ENCODE measurements at regions not wholly inside any gene's neighbourhood (a gene's known extent, or its start where the extent isn't known, plus 50 kb on each side); places are given as distances from the start of the nearest gene placed in this dataset.
"Not testable (repeated sequence)": the region's sequence is repeated elsewhere in the genome, so short reads cannot be mapped to it uniquely, and the experiment has no call there.

DNA sequence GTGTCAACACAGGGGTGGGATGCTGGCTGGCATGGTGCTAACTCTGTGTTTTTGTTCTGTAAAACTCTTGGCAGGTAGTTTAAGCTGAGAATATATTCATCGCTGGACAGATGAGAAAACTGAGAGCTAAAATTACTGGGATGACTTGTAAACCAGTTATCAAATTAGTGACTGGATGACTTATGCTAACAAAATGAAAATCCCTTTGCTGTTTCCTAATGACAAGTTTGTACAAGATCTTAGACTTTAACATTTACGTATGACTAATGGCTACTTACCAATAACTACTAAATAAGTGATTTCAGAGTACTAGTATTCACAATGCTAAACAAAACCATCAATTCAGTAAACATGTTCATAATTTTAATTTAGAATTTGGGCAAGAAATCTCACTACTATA, 854.8 kb upstream of the ARRDC3 start:
- ChIA-PET CTCF (no interaction called here), POLR2A (no interaction called here)
- Mint-ChIP-seq H3K27me3 (no peaks in the 10 kb centered on the region), H3K27ac (no peak overlapping the region), H3K4me3 (no peak overlapping the region), H3K4me1 (no peaks in the 10 kb centered on the region), H3K9me3 (ENCODE audit: insufficient read depth) (peaks cover 2% of the 10 kb centered on the region)
- Histone ChIP-seq H3K27ac (ENCODE audit: low read length in 2 of 2) (no peak overlapping the region), H3K27me3 (replicated peaks in 1 of 4; ENCODE audit: control extremely low read depth in 1 of 4, control insufficient read depth in 3 of 4, insufficient read depth in 4 of 4, low read length in 3 of 4) (no peaks in the 10 kb centered on the region), H3K4me1 (ENCODE audit: control insufficient read depth in 2 of 2, insufficient read depth in 2 of 2, low read length in 2 of 2) (no peaks in the 10 kb centered on the region), H3K4me3 (ENCODE audit: control extremely low read depth in 1 of 5, extremely low read depth in 1 of 5, insufficient read depth in 1 of 5, low read depth in 2 of 5, low read length in 4 of 5) (no peak overlapping the region), H3K9ac (ENCODE audit: low read length) (no peak overlapping the region), H3K9me3 (ENCODE audit: control extremely low read depth in 1 of 3, control insufficient read depth in 2 of 3, insufficient read depth in 1 of 3, low read length in 2 of 3) (no peaks in the 10 kb centered on the region), H3K36me3 (replicated peaks in 1 of 2; ENCODE audit: control extremely low read depth in 1 of 2, control insufficient read depth in 1 of 2, extremely low read depth in 1 of 2, insufficient read depth in 2 of 2, low read length in 1 of 2) (no peaks in the 10 kb centered on the region), H2AFZ (ENCODE audit: insufficient read depth, low read depth, low read length, poor library complexity, severe bottlenecking) (no peak overlapping the region), H3K4me2 (replicated peaks; ENCODE audit: low read depth, low read length, poor library complexity, severe bottlenecking) (no peak overlapping the region), H4K20me1 (ENCODE audit: control insufficient read depth, insufficient read depth, low read length, poor library complexity, severe bottlenecking) (no peaks in the 10 kb centered on the region), H3K79me2 (ENCODE audit: control insufficient read depth, insufficient read depth, low read length) (no peaks in the 10 kb centered on the region)
- DNase-seq (no peak), ATAC-seq (ENCODE audit: low read depth) (no peak)
- no peak for TF ChIP-seq EZH2 (IDR thresholded peaks at IDR 0.05; ENCODE audit: borderline replicate concordance, insufficient read depth, low read depth, low read length, poor library complexity, severe bottlenecking)
- TF ChIP-seq, protein P1, sequence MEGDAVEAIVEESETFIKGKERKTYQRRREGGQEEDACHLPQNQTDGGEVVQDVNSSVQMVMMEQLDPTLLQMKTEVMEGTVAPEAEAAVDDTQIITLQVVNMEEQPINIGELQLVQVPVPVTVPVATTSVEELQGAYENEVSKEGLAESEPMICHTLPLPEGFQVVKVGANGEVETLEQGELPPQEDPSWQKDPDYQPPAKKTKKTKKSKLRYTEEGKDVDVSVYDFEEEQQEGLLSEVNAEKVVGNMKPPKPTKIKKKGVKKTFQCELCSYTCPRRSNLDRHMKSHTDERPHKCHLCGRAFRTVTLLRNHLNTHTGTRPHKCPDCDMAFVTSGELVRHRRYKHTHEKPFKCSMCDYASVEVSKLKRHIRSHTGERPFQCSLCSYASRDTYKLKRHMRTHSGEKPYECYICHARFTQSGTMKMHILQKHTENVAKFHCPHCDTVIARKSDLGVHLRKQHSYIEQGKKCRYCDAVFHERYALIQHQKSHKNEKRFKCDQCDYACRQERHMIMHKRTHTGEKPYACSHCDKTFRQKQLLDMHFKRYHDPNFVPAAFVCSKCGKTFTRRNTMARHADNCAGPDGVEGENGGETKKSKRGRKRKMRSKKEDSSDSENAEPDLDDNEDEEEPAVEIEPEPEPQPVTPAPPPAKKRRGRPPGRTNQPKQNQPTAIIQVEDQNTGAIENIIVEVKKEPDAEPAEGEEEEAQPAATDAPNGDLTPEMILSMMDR (IDR thresholded peaks at IDR 0.05) = no peak
- no CpG with 5 or more reads among the region's 2 CpGs for WGBS (ENCODE audit: insufficient coverage)
- intact Hi-C loops (cut with micrococcal nuclease) = no loop called here

DNA sequence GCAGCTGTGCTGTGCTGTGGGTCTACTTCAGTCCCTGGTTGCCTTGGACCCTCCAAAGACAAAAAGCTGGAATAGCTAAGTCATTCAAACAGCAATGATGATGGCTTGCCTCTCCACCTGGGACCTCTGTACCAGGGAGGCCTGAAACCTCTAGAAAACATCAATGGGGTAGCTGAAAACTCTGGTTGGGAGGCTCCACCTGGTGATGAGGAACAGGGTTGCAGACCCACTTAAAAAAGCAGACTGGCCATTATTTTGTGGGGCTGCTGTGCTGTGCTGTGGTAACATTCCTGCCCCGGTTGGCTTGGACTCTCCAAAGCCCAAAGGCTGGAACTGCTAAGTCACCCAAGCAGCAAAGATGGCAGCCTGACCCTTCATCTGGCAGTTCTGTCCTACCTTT, 839.3 kb upstream of the ARRDC3 start:
- H3K9me3 Mint-ChIP-seq (ENCODE audit: insufficient read depth) = peaks cover 8% of the 10 kb centered on the region
- no peak overlapping the region for H3K27ac Mint-ChIP-seq
- Histone ChIP-seq H3K4me1 (ENCODE audit: control insufficient read depth in 2 of 2, insufficient read depth in 2 of 2, low read length in 2 of 2) (no peaks in the 10 kb centered on the region), H2AFZ (ENCODE audit: insufficient read depth, low read depth, low read length, poor library complexity, severe bottlenecking) (no peak overlapping the region), H3K36me3 (replicated peaks in 1 of 2; ENCODE audit: control extremely low read depth in 1 of 2, control insufficient read depth in 1 of 2, extremely low read depth in 1 of 2, insufficient read depth in 2 of 2, low read length in 1 of 2) (no peaks in the 10 kb centered on the region), H3K4me2 (replicated peaks; ENCODE audit: low read depth, low read length, poor library complexity, severe bottlenecking) (no peak overlapping the region), H4K20me1 (ENCODE audit: control insufficient read depth, insufficient read depth, low read length, poor library complexity, severe bottlenecking) (no peaks in the 10 kb centered on the region), H3K79me2 (ENCODE audit: control insufficient read depth, insufficient read depth, low read length) (no peaks in the 10 kb centered on the region), H3K27ac (ENCODE audit: low read length in 2 of 2) (no peak overlapping the region), H3K4me3 (ENCODE audit: control extremely low read depth in 1 of 5, extremely low read depth in 1 of 5, insufficient read depth in 1 of 5, low read depth in 2 of 5, low read length in 4 of 5) (no peak overlapping the region), H3K9ac (ENCODE audit: low read length) (no peak overlapping the region), H3K27me3 (replicated peaks in 1 of 4; ENCODE audit: control extremely low read depth in 1 of 4, control insufficient read depth in 3 of 4, insufficient read depth in 4 of 4, low read length in 3 of 4) (no peaks in the 10 kb centered on the region), H3K9me3 (ENCODE audit: control extremely low read depth in 1 of 3, control insufficient read depth in 2 of 3, insufficient read depth in 1 of 3, low read length in 2 of 3) (peaks cover 0 to 22% (median 6%) of the 10 kb centered on the region in 3 donors)
- H3K4me3 Mint-ChIP-seq = no peak overlapping the region
- CTCF ChIA-PET = no interaction called here
- POLR2A ChIA-PET = no interaction called here
- no peak for TF ChIP-seq EZH2 (IDR thresholded peaks at IDR 0.05; ENCODE audit: borderline replicate concordance, insufficient read depth, low read depth, low read length, poor library complexity, severe bottlenecking)
- ATAC-seq (ENCODE audit: low read depth) (no peak), DNase-seq (no peak)
- WGBS (ENCODE audit: insufficient coverage) = 78% methylated on average over 1 of the region's 1 CpG
- intact Hi-C loops (cut with micrococcal nuclease) = no loop called here
- no peaks in the 10 kb centered on the region for H3K27me3 Mint-ChIP-seq
- no peaks in the 10 kb centered on the region for H3K4me1 Mint-ChIP-seq

DNA sequence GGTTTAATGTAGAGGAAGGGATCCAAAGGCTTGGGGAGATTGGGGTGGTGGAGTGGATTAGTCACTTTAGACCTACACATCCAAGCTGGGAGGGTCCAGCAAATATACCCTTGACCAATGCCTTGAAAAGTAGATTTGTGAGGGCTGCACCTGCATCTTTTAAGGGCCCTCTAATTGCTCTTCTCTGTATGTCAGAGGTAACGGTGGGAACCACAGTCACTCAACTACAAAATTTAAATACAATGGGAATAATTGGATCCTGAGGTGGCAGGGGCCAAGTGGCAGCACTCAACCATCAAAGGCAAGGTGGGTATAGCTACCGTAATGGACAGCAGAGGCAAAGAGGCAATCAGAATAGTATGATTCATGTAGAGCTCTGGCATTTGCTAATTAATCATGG, 833.7 kb upstream of the ARRDC3 start:
- not testable (repeated sequence) for H3K4me3 Mint-ChIP-seq
- no CpG with 5 or more reads among the region's 2 CpGs for WGBS (ENCODE audit: insufficient coverage)

More for the DNA sequence above, 833.7 kb upstream of the ARRDC3 start:
- H3K27me3 ChIP-seq (replicated peaks in 1 of 4; ENCODE audit: control extremely low read depth in 1 of 4, control insufficient read depth in 3 of 4, insufficient read depth in 4 of 4, low read length in 3 of 4); ATAC-seq (ENCODE audit: low read depth); H3K4me1 ChIP-seq (ENCODE audit: control insufficient read depth in 2 of 2, insufficient read depth in 2 of 2, low read length in 2 of 2); H3K9me3 Mint-ChIP-seq (ENCODE audit: insufficient read depth); H3K36me3 ChIP-seq (replicated peaks in 1 of 2; ENCODE audit: control extremely low read depth in 1 of 2, control insufficient read depth in 1 of 2, extremely low read depth in 1 of 2, insufficient read depth in 2 of 2, low read length in 1 of 2); H3K4me1 Mint-ChIP-seq; intact Hi-C loops (cut with micrococcal nuclease); H3K27ac ChIP-seq (ENCODE audit: low read length in 2 of 2); H3K9ac ChIP-seq (ENCODE audit: low read length); POLR2A ChIA-PET; H4K20me1 ChIP-seq (ENCODE audit: control insufficient read depth, insufficient read depth, low read length, poor library complexity, severe bottlenecking); H3K27ac Mint-ChIP-seq; H3K9me3 ChIP-seq (ENCODE audit: control extremely low read depth in 1 of 3, control insufficient read depth in 2 of 3, insufficient read depth in 1 of 3, low read length in 2 of 3); H2AFZ ChIP-seq (ENCODE audit: insufficient read depth, low read depth, low read length, poor library complexity, severe bottlenecking); H3K4me3 ChIP-seq (ENCODE audit: control extremely low read depth in 1 of 5, extremely low read depth in 1 of 5, insufficient read depth in 1 of 5, low read depth in 2 of 5, low read length in 4 of 5); H3K27me3 Mint-ChIP-seq; H3K4me2 ChIP-seq (replicated peaks; ENCODE audit: low read depth, low read length, poor library complexity, severe bottlenecking); DNase-seq; H3K79me2 ChIP-seq (ENCODE audit: control insufficient read depth, insufficient read depth, low read length): not testable (repeated sequence)
- CTCF ChIA-PET = interaction anchor here (0.5 kb wide), 1 partner anchor 919 kb away, joined by 3 read pairs; no protein-coding TSS in a partner anchor

Measured in B cell (primary cell).